ENCODE measurements at regions not wholly inside any gene's neighbourhood (a gene's known extent, or its start where the extent isn't known, plus 50 kb on each side); places are given as distances from the start of the nearest gene placed in this dataset.
"Not testable (repeated sequence)": the region's sequence is repeated elsewhere in the genome, so short reads cannot be mapped to it uniquely, and the experiment has no call there.

GRCh38 chrX:121761845-121762244, 714.4 kb downstream of the GLUD2 start:
- H3K4me3 ChIP-seq (ENCODE audit: low read length): no peak overlapping the region
- no peak for TF ChIP-seq CTCF (conservative IDR thresholded peaks at IDR 0.05; ENCODE audit: low read length)
- no peak for DNase-seq (ENCODE audit: low read depth)

GRCh38 chrX:121763671-121764070, 716.3 kb downstream of the GLUD2 start:
- no peak for DNase-seq (ENCODE audit: low read depth)
- no peak for TF ChIP-seq CTCF (conservative IDR thresholded peaks at IDR 0.05; ENCODE audit: low read length)
- H3K4me3 ChIP-seq (ENCODE audit: low read length): no peak overlapping the region

- not testable (repeated sequence) for H3K4me3 ChIP-seq (ENCODE audit: low read length); DNase-seq (ENCODE audit: low read depth)
These were observed 720.8 kb downstream of the GLUD2 start for GRCh38 chrX:121768210-121768609.

GRCh38 chrX:121781991-121782390, 734.6 kb downstream of the GLUD2 start:
- H3K4me3 ChIP-seq (ENCODE audit: low read length): no peak overlapping the region
- TF ChIP-seq CTCF (conservative IDR thresholded peaks at IDR 0.05; ENCODE audit: low read length): no peak
- no peak for DNase-seq (ENCODE audit: low read depth)

GRCh38 chrX:121782544-121782943, 735.1 kb downstream of the GLUD2 start:
- H3K4me3 ChIP-seq (ENCODE audit: low read length): no peak overlapping the region
- no peak for DNase-seq (ENCODE audit: low read depth)
- no peak for TF ChIP-seq CTCF (conservative IDR thresholded peaks at IDR 0.05; ENCODE audit: low read length)

GRCh38 chrX:121782976-121783375, 735.6 kb downstream of the GLUD2 start:
- DNase-seq (ENCODE audit: low read depth): no peak
- TF ChIP-seq CTCF (conservative IDR thresholded peaks at IDR 0.05; ENCODE audit: low read length): no peak

GRCh38 chrX:121802881-121803412, 755.5 kb downstream of the GLUD2 start:
- TF ChIP-seq CTCF (conservative IDR thresholded peaks at IDR 0.05; ENCODE audit: low read length): no peak
- H3K4me3 ChIP-seq (ENCODE audit: low read length): no peak overlapping the region
- DNase-seq (ENCODE audit: low read depth): no peak

More at GRCh38 chrX:121782976-121783375, 735.6 kb downstream of the GLUD2 start:
- H3K4me3 ChIP-seq (ENCODE audit: low read length): no peak overlapping the region

GRCh38 chrX:121823406-121823805, 776.0 kb downstream of the GLUD2 start:
- DNase-seq (ENCODE audit: low read depth): no peak
- H3K4me3 ChIP-seq (ENCODE audit: low read length): no peak overlapping the region
- TF ChIP-seq CTCF (conservative IDR thresholded peaks at IDR 0.05; ENCODE audit: low read length): no peak

Measured in AG10803 (cell line).